GM10266 (cell line): ENCODE measurements at regions not wholly inside any gene's neighbourhood (a gene's known extent, or its start where the extent isn't known, plus 50 kb on each side); places are given as distances from the start of the nearest gene placed in this dataset.

ENCODE experiments used
- DNase-seq: peaks from one replicate; pipeline ENCODE4 v3.0.0; 2012; ENCODE audit errors: extremely low spot score
- TF ChIP-seq, protein P1 (sequence below): IDR thresholded peaks from 2 replicates; pipeline ENCODE4 v1.5.1; 2012; ENCODE audit warnings: mild to moderate bottlenecking, low read depth; ENCODE audit not compliant: control insufficient read depth, insufficient read depth; ENCODE audit errors: missing control alignments

DNA sequence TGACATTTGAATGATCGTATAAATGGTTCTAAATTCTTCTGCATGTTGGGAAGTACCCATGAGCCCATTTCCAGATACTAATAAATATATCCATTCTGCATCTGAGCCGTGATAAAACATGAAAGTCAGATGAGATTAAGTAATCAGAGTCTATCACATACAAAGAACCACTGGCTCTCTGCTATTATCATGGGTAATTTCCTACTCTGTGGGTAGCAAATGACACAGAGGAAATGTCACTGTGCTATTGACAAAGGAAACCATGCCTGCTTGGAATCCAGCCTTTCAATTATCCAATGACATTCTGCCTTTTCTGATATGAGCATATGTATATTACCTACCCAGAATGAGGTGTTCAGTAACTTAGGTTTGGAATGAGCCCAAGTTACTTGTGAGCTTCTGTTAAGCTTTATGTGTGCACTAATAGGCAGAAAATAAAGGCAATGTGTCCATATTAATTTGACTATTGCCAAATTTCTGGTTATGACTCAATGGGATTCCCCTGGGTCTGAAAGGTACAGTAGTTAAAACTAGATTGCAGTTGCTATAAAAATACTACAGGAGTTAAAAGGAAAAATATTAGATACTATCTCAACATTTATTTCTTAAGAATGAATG, 238.7 kb upstream of the KCNIP4 start:
- no peak for DNase-seq
- TF ChIP-seq, protein P1, sequence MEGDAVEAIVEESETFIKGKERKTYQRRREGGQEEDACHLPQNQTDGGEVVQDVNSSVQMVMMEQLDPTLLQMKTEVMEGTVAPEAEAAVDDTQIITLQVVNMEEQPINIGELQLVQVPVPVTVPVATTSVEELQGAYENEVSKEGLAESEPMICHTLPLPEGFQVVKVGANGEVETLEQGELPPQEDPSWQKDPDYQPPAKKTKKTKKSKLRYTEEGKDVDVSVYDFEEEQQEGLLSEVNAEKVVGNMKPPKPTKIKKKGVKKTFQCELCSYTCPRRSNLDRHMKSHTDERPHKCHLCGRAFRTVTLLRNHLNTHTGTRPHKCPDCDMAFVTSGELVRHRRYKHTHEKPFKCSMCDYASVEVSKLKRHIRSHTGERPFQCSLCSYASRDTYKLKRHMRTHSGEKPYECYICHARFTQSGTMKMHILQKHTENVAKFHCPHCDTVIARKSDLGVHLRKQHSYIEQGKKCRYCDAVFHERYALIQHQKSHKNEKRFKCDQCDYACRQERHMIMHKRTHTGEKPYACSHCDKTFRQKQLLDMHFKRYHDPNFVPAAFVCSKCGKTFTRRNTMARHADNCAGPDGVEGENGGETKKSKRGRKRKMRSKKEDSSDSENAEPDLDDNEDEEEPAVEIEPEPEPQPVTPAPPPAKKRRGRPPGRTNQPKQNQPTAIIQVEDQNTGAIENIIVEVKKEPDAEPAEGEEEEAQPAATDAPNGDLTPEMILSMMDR = no peak

DNA sequence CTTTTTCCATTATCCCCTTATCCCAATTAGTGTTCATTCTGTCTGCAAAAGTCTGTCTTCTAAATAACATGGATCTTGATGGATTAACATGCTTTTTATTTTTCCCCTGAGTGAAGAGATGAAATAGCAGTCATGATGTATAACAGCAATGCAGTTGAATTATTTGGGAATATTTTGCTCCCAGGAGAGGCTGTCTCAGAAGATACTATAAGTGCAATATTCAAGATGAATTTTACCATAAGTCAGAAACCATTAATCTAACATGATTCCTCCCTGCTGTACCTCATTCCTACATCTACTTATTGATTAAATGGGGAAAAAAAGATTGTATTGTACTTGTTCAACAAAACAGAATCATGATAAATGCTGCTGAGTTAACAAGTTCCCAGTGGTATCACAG, 233.2 kb upstream of the KCNIP4 start:
- TF ChIP-seq, protein P1 = no peak
- no peak for DNase-seq

DNA sequence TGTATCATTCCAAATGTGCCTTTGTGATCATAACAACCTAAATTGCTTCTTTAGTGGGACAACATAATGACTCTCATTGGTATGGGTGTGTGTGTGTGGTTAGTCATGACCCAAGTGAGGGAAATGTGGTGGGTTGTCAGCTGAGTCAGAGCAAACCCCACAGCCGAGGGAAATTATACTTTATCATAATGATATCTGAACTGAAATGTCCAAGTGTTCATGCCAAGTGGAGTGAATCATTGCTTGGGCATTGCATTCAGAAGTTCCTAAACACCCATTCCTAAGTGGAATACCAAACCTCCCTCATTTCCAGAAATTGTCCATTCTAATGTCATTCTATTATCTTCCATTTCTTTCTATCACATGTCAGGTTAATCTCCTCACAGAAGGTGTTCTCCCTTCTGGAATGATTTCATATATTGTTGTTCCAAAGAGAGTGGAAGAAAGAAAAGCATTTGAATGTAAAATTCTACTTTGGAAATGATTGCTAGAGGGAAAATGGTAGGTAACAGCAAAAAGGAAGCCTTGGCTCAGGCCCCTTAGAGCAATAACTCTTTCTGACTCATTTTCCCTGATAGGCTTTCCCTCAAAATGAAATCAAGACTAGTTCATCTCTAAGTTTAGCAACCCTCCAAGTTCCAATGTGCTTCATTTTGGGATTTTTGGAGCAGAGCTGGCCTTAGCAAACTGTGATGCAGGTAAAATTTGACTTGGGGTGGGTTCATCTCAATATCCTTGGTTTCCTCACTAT, 230.7 kb upstream of the KCNIP4 start:
- TF ChIP-seq, protein P1 = no peak
- DNase-seq = no peak

DNA sequence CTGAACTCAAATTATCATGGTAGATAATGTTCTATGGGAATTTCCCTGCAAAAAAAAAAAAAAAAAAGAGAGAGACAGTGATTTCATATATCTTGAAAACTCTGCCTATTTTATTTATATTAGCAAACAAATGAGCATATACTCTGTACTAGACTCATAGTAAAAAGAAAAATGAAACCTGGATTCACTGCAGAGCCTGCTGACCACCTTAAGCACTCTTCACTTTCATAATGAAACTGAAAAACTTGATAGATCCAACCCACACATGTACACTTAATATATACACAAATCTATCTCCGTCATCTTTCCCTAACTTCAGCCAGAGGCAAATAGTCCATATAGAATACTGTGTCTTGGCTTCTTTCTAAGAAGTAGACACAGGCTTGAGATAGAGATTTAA, 226.1 kb upstream of the KCNIP4 start:
- no peak for DNase-seq
- TF ChIP-seq, protein P1 = no peak

DNA sequence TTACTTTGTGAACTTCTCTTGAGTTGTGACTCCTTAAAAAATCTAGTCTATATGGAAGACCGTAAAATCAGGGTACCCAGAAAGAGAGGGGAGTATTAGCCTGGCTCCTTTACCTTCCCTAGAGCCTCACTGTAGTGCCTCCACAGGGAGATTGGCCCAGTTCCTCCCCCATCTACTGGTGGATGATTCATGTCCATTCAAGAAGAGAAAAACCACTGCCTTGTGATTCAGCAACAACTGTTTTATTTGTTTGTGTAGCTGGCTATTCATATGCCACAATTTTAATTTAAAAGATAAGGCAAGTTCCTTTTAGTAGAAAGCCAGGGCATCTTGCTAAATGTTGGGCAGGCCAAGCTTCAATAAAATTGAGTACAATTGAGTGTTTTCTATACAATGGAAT, 221.8 kb upstream of the KCNIP4 start:
- DNase-seq = no peak

DNA sequence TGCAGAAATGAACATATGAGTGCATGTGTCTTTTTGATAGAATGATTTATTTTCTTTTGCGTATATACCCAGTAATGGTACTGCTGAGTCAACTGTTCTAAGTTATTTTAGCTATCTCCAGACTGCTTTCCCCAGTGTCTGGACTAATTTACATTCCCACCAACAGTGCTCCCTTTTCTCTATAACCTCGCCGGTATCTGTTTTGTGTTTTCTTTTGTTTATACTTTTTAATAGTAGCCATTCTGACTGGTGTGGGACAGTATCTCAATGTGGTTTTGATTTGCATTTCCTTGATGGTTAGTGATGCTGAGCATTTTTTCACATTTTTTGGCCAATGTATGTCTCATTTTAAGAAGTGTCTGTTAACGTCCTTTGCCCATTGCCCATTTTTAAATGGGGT, 218.6 kb upstream of the KCNIP4 start:
- DNase-seq = no peak
- TF ChIP-seq, protein P1 = no peak

More for the DNA sequence above, 221.8 kb upstream of the KCNIP4 start:
- TF ChIP-seq, protein P1 = no peak

DNA sequence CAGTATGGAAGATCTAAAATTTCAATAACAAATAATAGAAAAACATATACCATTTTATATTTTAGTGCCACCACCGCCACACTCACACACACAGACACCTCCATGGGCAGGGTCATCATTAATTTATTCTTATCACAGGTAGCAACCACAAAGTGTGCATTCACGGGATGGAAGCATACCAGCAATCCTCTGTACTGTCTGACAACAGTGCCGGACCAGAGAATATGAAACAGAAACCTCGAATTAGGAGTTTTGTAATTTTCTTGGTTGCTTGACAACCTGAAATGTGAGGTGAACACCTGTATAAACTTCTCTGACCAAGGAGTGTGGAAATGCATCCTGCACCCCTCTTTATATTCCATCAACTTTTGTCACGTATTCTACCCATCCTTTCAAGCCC, 213.9 kb upstream of the KCNIP4 start:
- TF ChIP-seq, protein P1 = no peak
- no peak for DNase-seq
